Activated naive CD8-positive, alpha-beta T cell (primary cell): ENCODE measurements at regions not wholly inside any gene's neighbourhood (a gene's known extent, or its start where the extent isn't known, plus 50 kb on each side); places are given as distances from the start of the nearest gene placed in this dataset.

Source experiments
- H3K27ac Mint-ChIP-seq: one replicate; pipeline ENCODE4 v1.8.0; 2021; ENCODE audit warnings: mixed read lengths
- H3K27me3 Mint-ChIP-seq: one replicate; pipeline ENCODE4 v1.8.0; 2021; ENCODE audit warnings: mixed read lengths
- H3K36me3 Mint-ChIP-seq: one replicate; pipeline ENCODE4 v1.8.0; 2021; ENCODE audit warnings: mixed read lengths
- H3K4me1 Mint-ChIP-seq: one replicate; pipeline ENCODE4 v1.8.0; 2021; ENCODE audit warnings: low read depth, mixed read lengths
- H3K4me3 Mint-ChIP-seq: one replicate; pipeline ENCODE4 v1.8.0; 2021; ENCODE audit warnings: mild to moderate bottlenecking, mixed read lengths
- H3K9me3 Mint-ChIP-seq: one replicate; pipeline ENCODE4 v1.8.0; 2021; ENCODE audit warnings: low read depth, mixed read lengths

DNA sequence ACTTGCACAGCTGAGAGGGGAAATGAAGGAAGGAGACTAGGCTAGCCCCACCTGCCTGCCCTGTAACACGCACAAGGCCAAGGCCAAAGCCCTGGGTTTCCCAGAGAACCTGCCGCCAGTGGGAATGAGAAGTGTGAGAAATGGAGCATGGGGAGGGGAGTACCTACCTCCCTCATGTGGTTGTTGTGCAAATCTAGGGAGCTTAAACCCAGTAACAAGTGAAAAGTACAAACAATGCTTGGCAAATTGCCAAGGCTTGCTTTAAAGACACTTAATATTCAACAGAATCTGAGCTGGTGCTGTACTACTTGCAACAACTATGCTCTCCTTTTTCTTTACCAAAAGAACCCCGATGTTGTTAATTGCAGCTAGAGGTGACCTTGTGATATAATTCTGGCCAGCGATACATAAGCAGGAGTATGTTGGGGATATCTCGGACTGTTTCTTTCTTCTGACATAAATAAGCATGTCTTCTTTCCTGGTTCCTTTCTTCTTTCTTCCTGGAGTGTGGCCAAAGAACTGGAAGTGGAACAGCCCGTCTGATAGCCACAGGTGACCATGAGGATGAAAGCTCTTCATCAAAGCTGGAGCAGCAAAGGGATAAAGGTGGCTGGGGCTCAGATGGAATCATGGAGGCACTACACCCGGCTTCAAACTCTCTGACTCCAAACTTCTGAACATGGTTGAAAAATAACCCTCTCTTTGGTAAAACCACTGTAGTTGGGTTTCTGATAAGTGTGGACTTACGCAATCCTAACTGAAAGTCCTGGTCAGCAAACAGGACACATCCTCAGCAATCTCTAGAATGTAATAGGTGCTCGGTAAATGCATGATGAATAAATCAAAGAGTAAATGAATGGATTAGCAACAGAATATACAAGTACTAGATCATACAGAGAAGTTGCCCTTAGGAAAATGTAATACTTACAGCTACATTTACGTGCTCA is 207.9 kb downstream of the NUAK1 start:
- Mint-ChIP-seq H3K27me3 (peaks cover 5% of the 10 kb centered on the region), H3K36me3 (no peaks in the 10 kb centered on the region), H3K9me3 (no peaks in the 10 kb centered on the region), H3K4me1 (no peaks in the 10 kb centered on the region), H3K4me3 (no peak overlapping the region), H3K27ac (no peak overlapping the region)

DNA sequence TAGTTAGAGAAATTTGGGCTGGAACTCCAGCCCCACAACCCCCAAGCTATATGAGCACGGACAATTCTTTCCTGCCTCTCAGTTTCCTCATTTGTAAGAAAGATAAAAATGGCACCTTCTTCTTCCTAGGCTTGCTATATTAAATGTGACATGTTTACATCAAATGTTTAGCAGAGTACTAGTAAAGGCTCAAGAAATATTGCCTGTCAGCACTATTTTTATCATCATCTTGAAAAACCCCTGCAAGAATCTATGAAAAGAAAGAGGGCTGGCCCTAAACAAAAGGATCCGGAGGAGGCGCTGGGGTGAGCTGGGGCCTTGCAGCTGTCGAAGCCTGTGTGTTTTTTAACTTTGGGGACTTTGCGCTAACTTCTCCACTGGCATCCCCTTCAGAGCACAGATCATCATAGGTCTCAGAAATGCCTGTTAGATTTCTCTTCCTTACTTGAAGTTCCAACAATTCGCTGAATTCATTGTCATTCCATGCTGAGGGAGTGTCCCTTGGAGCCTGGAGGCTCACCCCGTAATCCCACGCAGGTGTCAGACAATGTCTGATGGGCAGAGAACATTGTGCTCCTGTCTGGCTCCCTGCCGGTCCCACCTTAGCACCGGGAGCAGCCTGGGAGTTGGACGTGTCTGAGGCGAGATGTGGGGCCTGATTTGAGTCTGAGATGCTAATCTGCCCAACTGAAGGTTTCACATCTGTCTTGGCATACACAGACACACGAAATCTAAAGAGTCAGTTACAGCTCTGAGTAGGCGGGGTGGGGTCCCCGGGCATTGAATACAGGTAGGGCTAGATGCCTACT is 206.8 kb downstream of the NUAK1 start:
- H3K4me3 Mint-ChIP-seq: no peak overlapping the region
- no peaks in the 10 kb centered on the region for H3K9me3 Mint-ChIP-seq
- H3K36me3 Mint-ChIP-seq: no peaks in the 10 kb centered on the region
- H3K27ac Mint-ChIP-seq: no peak overlapping the region
- H3K4me1 Mint-ChIP-seq: no peaks in the 10 kb centered on the region
- H3K27me3 Mint-ChIP-seq: peaks cover 5% of the 10 kb centered on the region

DNA sequence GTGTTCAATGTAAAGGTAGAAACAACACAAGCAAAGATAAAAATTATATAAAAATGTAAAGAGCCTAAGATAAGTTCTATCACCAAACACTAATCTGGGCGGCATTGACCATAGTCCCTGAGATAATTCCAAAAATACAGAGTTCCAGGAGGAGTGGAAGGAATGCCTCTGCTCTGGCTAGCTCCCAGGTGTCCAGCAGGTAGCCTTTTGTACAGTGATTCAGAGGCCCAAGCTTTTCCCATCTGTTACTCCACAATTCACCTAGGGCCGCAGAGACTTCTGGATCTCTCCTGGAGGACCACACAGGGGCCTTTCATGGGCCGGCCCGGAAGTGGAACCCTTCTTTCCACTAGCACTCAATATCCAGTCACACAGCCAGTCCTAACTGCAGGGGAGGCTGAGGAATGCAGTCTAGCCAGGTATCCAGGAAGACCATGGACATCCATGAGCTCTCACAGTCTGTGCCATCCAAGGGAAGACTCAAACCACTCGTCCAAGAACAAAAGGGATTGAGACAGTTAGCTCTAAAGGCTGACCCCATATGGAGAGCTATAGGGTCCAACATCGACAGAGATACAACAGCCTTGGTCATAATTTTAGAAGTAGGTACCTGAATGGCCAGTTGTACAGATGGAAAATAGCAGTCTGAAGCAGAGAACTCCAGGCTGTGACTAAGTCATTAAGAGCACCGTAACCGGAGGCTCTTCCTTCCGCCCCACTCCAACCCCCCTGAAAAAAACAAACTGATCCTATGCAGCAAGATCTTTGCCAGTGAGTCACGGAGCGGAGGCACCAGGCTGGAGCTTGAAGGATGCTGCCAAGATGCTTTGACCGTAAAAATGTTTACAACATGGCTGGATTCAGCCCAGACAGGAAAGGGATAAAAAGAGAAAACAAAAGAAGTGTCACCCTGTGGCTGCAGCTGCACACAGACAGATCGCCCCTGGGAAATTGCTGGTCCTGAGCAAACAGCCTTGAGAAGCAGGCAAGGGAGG is 204.8 kb downstream of the NUAK1 start:
- no peak overlapping the region for H3K4me3 Mint-ChIP-seq
- H3K27me3 Mint-ChIP-seq: peaks cover 5% of the 10 kb centered on the region
- H3K27ac Mint-ChIP-seq: no peak overlapping the region
- H3K36me3 Mint-ChIP-seq: no peaks in the 10 kb centered on the region
- H3K4me1 Mint-ChIP-seq: no peaks in the 10 kb centered on the region
- no peaks in the 10 kb centered on the region for H3K9me3 Mint-ChIP-seq

DNA sequence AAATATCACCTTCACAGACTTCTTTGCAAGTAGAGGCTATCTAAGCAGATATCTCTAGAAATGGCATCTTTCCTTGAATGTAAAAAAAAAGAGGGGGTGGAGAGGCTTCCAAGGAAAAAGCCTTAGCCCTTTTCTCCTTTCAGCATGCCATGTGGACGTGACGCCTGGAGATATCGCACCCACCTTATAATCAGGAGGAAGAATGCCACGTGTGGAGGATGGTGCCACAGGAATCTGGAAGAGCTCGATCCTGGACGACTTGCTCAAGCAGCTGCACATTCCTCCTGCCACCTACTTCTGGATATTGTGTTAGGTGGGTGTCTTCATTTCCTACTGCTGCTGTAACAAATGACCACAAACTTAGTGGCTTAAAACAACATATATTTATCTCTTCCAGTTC is 203.6 kb downstream of the NUAK1 start:
- no peak overlapping the region for H3K27ac Mint-ChIP-seq
- H3K27me3 Mint-ChIP-seq: peaks cover 6% of the 10 kb centered on the region
- no peaks in the 10 kb centered on the region for H3K4me1 Mint-ChIP-seq
- H3K9me3 Mint-ChIP-seq: no peaks in the 10 kb centered on the region
- H3K4me3 Mint-ChIP-seq: no peak overlapping the region
- H3K36me3 Mint-ChIP-seq: no peaks in the 10 kb centered on the region

DNA sequence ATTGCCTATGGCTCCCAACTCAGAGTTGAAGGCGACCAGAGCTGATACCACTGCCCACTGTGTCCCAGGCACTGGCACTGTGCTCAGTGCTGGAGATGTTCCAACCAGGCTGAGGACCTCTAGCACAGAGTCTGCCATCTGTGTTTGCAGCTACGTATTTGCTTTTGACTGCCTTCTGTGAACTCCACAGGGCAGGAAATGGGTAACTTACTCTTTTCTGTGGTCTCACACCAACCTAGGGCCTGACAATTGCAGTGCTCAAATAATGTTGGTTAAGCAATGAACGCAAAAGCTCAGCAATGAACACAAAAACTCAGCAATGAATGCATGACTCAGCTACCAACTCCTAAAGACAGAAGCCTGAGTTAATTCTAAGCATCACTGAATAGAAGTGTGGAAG is 202.8 kb downstream of the NUAK1 start:
- Mint-ChIP-seq H3K4me1 (no peaks in the 10 kb centered on the region), H3K9me3 (no peaks in the 10 kb centered on the region), H3K4me3 (no peak overlapping the region), H3K36me3 (no peaks in the 10 kb centered on the region), H3K27me3 (peaks cover 6% of the 10 kb centered on the region), H3K27ac (no peak overlapping the region)

DNA sequence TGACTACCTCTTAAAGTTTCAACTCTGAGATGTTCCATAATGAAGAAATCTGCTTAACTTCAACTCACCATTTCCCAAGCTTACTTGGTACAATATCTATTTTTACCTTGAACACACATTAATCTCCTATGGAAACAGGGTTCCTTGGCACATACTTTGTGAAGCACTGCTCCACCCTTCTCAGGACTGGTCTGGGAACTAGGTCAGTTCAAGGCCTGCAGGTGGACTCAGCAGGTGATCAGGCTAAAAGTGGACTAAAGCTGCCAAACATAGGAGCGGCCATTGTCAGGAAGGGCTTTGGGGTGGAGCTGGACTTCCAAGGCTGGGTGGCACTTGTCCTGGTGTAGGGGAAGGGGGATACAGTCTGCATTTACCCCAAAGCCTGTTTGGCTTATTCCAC is 202.3 kb downstream of the NUAK1 start:
- H3K36me3 Mint-ChIP-seq: no peaks in the 10 kb centered on the region
- peaks cover 6% of the 10 kb centered on the region for H3K27me3 Mint-ChIP-seq
- no peak overlapping the region for H3K27ac Mint-ChIP-seq
- H3K4me1 Mint-ChIP-seq: no peaks in the 10 kb centered on the region
- no peak overlapping the region for H3K4me3 Mint-ChIP-seq
- H3K9me3 Mint-ChIP-seq: no peaks in the 10 kb centered on the region

DNA sequence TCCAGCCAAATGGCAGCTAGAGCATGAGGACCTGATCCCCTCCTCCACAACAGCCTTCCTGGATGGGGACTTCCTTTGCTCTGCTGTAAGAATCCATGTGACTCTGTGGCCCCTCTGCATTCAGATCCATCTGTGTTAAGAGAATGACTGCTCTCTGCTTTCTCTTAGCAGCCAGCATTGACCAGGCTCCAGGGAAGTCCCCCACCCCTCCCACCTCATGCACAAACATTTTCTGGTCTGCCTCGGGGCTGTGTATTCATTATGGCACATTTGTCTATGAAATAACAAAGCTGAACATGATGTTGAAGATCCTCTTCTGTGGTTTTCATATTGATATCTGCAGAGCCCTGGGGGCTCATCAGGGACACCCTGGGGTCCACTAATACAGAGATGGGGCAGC is 201.7 kb downstream of the NUAK1 start:
- H3K9me3 Mint-ChIP-seq: no peaks in the 10 kb centered on the region
- H3K27ac Mint-ChIP-seq: no peak overlapping the region
- H3K4me3 Mint-ChIP-seq: no peak overlapping the region
- H3K36me3 Mint-ChIP-seq: no peaks in the 10 kb centered on the region
- H3K4me1 Mint-ChIP-seq: no peaks in the 10 kb centered on the region
- H3K27me3 Mint-ChIP-seq: peaks cover 6% of the 10 kb centered on the region

DNA sequence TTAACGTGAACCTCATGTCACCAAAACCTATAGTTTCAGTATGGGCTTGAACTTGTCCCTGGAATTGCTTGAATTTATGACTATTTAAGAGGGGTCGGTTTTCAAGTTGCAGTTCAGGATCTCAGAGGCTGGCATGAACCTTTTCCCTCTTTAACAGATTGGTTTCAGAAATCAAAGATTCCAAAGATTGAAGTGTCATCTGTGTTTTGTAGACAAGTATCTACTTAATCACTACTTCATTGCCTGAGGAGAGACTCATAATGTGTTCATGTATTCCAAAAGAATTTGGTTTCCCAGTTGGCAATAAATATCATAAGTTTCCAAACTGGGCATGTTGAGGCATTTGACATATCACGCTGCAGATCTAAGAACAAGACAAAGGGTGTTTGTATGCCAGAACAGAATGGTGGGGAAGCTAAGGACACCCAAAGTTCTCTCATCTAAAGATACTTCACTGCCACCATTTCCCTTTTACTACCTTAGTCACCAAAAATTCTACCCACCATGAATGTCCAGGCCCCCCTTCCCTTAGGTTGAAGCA is 199.5 kb downstream of the NUAK1 start:
- no peaks in the 10 kb centered on the region for H3K4me1 Mint-ChIP-seq
- no peak overlapping the region for H3K4me3 Mint-ChIP-seq
- H3K27ac Mint-ChIP-seq: no peak overlapping the region
- peaks cover 5% of the 10 kb centered on the region for H3K9me3 Mint-ChIP-seq
- H3K27me3 Mint-ChIP-seq: peaks cover 8% of the 10 kb centered on the region
- no peaks in the 10 kb centered on the region for H3K36me3 Mint-ChIP-seq

DNA sequence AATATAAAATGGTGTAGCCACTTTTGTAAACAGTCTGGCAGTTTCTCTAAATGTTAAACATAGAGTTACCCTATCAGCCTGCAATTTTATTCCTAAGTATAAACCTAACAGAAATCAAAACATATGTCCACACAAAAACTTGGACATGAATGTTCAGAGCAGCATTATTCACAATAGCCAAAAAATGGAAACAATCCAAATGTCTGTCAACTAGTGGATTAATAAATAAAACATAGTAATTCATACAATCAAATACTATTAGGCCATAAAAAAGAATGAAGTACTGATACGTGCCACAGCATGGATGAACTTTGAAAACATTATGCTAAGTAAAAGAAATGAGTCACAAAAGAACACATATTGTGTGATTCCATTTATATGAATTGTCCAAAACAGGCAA is 196.5 kb downstream of the NUAK1 start:
- peaks cover 3% of the 10 kb centered on the region for H3K27me3 Mint-ChIP-seq
- no peaks in the 10 kb centered on the region for H3K4me1 Mint-ChIP-seq
- H3K4me3 Mint-ChIP-seq: no peak overlapping the region
- H3K36me3 Mint-ChIP-seq: no peaks in the 10 kb centered on the region
- peaks cover 5% of the 10 kb centered on the region for H3K9me3 Mint-ChIP-seq
- no peak overlapping the region for H3K27ac Mint-ChIP-seq

DNA sequence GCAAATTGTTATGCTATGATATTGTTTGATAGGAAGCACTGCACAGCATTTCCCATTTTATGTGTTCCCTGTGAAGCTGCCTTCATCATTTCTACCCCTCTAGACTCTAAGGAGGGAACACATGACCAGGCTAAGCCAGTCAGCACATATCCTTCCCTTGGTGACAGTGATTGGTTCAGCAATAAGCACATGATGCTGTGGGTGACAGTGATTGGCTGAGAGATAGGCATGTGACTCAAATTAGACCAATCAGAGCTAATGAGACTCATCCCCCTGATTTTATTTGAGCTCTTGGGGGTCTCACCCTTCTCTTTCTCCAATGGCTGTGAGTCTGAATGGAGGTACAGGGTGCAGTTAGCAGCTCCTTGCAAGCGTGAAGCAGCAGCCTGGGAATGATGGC is 195.2 kb downstream of the NUAK1 start:
- Mint-ChIP-seq H3K27me3 (peaks cover 3% of the 10 kb centered on the region), H3K4me1 (no peaks in the 10 kb centered on the region), H3K36me3 (no peaks in the 10 kb centered on the region), H3K27ac (no peak overlapping the region), H3K9me3 (peaks cover 5% of the 10 kb centered on the region), H3K4me3 (no peak overlapping the region)

DNA sequence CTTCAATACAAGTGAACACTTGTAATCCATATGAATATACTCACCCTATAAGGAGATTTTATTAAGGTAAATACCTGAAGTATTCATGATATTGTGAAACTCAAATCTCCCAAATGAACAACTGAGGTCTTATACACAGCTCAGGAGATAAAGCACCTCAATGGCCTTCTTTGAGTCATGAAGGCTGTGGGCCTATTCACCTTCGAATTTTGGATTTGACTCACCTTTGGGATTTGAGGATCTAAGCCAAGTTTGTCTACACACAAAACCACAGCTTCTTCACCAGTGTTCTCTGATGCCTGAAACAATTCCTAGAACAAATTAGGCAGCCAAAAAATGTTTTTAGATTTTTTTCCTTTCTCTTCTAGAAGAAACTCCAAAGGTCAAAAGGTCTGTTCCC is 194.1 kb downstream of the NUAK1 start:
- Mint-ChIP-seq H3K27ac (no peak overlapping the region), H3K4me1 (no peaks in the 10 kb centered on the region), H3K27me3 (peaks cover 2% of the 10 kb centered on the region), H3K9me3 (peaks cover 5% of the 10 kb centered on the region), H3K36me3 (no peaks in the 10 kb centered on the region), H3K4me3 (no peak overlapping the region)

DNA sequence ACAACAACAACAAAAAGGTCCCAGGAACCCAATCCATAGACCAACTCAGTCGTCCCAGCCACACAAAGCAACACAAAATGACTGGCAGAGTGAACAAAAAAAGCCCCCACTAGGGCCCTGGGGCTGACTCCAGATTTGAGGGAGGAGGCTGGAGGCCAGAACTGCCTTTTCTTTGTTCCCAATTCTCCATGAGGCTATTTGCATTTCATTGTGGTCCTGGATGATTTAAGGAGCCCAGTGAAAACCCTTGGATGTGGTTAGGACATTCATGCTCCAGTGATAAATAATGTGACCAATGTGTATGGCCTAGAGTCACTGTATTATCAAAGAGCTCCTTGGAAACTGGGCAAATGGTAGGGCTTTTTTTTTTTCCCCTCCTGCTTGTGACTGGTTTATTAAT is 192.9 kb downstream of the NUAK1 start:
- H3K9me3 Mint-ChIP-seq: peaks cover 5% of the 10 kb centered on the region
- no peak overlapping the region for H3K4me3 Mint-ChIP-seq
- H3K27me3 Mint-ChIP-seq: peaks cover 2% of the 10 kb centered on the region
- H3K27ac Mint-ChIP-seq: no peak overlapping the region
- H3K4me1 Mint-ChIP-seq: no peaks in the 10 kb centered on the region
- H3K36me3 Mint-ChIP-seq: no peaks in the 10 kb centered on the region

DNA sequence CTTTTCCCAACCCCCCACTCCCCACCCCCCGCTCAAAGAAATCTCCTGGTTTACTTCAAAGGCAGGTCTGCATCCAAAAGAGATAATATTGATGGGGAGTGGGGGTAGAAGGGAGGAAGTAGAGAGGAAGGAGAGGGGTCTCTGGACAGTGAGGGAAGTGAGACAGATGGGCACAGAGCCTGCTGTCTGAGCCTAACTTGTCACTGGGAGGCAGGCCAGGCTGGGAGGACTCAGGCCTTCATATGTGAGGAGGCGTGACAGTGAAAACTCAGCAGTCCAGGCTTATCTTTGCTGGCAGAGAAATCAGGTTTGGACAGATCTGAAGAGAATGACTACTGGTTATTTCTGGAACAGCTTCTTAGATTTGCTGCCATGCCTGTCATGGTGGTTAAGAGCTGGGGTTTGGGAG is 192.3 kb downstream of the NUAK1 start:
- H3K4me3 Mint-ChIP-seq: no peak overlapping the region
- no peaks in the 10 kb centered on the region for H3K36me3 Mint-ChIP-seq
- H3K4me1 Mint-ChIP-seq: no peaks in the 10 kb centered on the region
- peaks cover 5% of the 10 kb centered on the region for H3K9me3 Mint-ChIP-seq
- H3K27me3 Mint-ChIP-seq: peaks cover 4% of the 10 kb centered on the region
- H3K27ac Mint-ChIP-seq: no peak overlapping the region

DNA sequence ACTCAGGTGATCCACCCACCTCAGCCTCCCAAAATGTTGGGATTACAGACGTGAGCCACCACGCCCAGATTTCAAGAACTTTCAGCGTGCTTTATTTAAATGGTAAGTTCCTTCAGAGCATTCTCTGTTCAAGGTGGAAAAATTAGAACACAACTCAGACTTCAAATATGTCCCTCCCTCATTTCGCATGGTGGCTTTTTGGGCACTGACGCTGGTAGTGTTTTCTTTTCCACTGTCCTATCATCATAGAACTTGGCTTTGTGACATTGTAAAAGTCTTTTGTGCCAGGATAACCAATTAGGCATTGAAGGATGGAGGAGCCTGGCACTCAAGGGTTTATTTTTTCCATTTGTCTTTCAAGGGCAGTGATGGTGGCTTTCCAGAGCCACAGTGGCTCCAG is 190.8 kb downstream of the NUAK1 start:
- no peaks in the 10 kb centered on the region for H3K4me1 Mint-ChIP-seq

More for the DNA sequence above, 190.8 kb downstream of the NUAK1 start:
- Mint-ChIP-seq H3K4me3 (no peak overlapping the region), H3K27me3 (peaks cover 6% of the 10 kb centered on the region), H3K9me3 (peaks cover 5% of the 10 kb centered on the region), H3K36me3 (no peaks in the 10 kb centered on the region), H3K27ac (no peak overlapping the region)
